LNCaP clone FGC (cell line): ENCODE measurements at regions not wholly inside any gene's neighbourhood (a gene's known extent, or its start where the extent isn't known, plus 50 kb on each side); places are given as distances from the start of the nearest gene placed in this dataset.
"Not testable (repeated sequence)": the region's sequence is repeated elsewhere in the genome, so short reads cannot be mapped to it uniquely, and the experiment has no call there.

Experiments
- DNase-seq: peaks from one replicate; pipeline ENCODE4 v3.0.0-alpha.2; 2011; ENCODE audit warnings: low read depth
- H3K4me3 ChIP-seq: 2 replicates; pipeline ENCODE4 v1.5.1; 2011; ENCODE audit warnings: mild to moderate bottlenecking, low read depth, low read length, control low read depth
- CTCF ChIP-seq: IDR thresholded peaks from 2 replicates; pipeline ENCODE4 v1.5.1; 2012; ENCODE audit warnings: mild to moderate bottlenecking; ENCODE audit not compliant: control insufficient read depth, insufficient read depth; ENCODE audit errors: extremely low read depth

- no peak for TF ChIP-seq CTCF
- no peak for DNase-seq
- H3K4me3 ChIP-seq, result no peak overlapping the region
Observed at GRCh38 chr10:7038416-7038815, 372.4 kb downstream of the SFMBT2 start.

GRCh38 chr10:7037434-7037833 is 373.4 kb downstream of the SFMBT2 start:
- H3K4me3 ChIP-seq, result not testable (repeated sequence)

GRCh38 chr10:7036951-7037350 is 373.9 kb downstream of the SFMBT2 start:
- no peak for DNase-seq

More at GRCh38 chr10:7037434-7037833, 373.4 kb downstream of the SFMBT2 start:
- DNase-seq, result not testable (repeated sequence)

GRCh38 chr10:7035126-7035761 is 375.6 kb downstream of the SFMBT2 start:
- DNase-seq, result no peak
- no peak for TF ChIP-seq CTCF
- no peak overlapping the region for H3K4me3 ChIP-seq

More at GRCh38 chr10:7036951-7037350, 373.9 kb downstream of the SFMBT2 start:
- TF ChIP-seq CTCF, result no peak
- H3K4me3 ChIP-seq, result no peak overlapping the region

GRCh38 chr10:7033031-7033430 is 377.8 kb downstream of the SFMBT2 start:
- no peak for DNase-seq
- TF ChIP-seq CTCF, result no peak

GRCh38 chr10:7030134-7030855 is 380.5 kb downstream of the SFMBT2 start:
- H3K4me3 ChIP-seq, result no peak overlapping the region
- no peak for TF ChIP-seq CTCF
- no peak for DNase-seq

More at GRCh38 chr10:7033031-7033430, 377.8 kb downstream of the SFMBT2 start:
- H3K4me3 ChIP-seq, result no peak overlapping the region

- no peak for TF ChIP-seq CTCF
- no peak overlapping the region for H3K4me3 ChIP-seq
- DNase-seq, result no peak
Observed at GRCh38 chr10:7029672-7030071, 381.2 kb downstream of the SFMBT2 start.
